Prostate gland (tissue), 2 donors: ENCODE measurements at regions not wholly inside any gene's neighbourhood (a gene's known extent, or its start where the extent isn't known, plus 50 kb on each side); places are given as distances from the start of the nearest gene placed in this dataset.

Experiments used
- CTCF ChIP-seq, 4 experiments: fragments of 200-600 bp in 2 of 4; fragments of 450-650 bp in 2 of 4; sonication (generic) in 2 of 4; IDR thresholded peaks; 1 replicate in 3 of 4; 2 replicates in 1 of 4; pipeline ENCODE4 v1.5.1; 2016 to 2019; ENCODE audit warnings: antibody characterized with exemption in 4 of 4, mild to moderate bottlenecking in 2 of 4, moderate library complexity in 2 of 4
- POLR2A ChIP-seq: fragments of 450-650 bp; IDR thresholded peaks from one replicate; pipeline ENCODE4 v1.6.1; 2016; ENCODE audit warnings: antibody characterized with exemption, mild to moderate bottlenecking

DNA sequence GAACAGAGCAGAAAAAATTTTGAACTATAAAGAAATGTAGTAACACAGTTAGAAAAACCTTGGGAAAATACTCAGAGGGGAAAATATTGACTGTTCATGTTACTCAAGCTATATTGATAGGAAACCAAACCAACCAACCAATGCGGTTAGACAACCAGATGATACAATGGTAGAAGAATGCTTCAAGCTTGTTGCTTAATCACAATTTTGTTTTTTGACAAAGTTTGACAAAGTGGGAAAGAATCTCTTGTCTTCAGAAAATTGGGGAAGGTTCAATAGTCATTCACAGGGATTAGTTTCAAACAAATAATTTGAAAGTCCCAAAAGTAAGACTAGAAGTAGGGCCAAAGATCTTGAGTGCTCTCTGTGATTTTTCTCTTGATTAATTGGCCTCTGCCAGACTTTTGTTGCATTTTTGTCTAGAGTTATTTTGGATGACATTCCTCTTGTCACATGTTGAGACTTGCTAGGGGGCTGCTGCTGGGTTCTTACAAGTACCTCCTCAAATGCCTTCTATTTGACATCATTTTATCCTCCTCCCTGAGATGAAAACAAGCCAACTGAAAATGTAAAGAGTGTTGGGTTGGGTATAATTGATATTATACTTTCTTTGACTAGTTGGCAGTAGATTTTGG is 233.1 kb upstream of the PHYHIPL start:
- TF ChIP-seq CTCF (IDR thresholded peaks at IDR 0.05) (no peak), POLR2A (no peak)
